HL-60 (cell line): ENCODE measurements at regions not wholly inside any gene's neighbourhood (a gene's known extent, or its start where the extent isn't known, plus 50 kb on each side); places are given as distances from the start of the nearest gene placed in this dataset.

Experiments
- CTCF ChIP-seq: IDR thresholded peaks from one replicate; pipeline ENCODE4 v1.5.1; 2011; ENCODE audit warnings: low read length, control low read depth, inconsistent platforms; ENCODE audit not compliant: insufficient read depth
- GABPA ChIP-seq: IDR thresholded peaks from 2 replicates; pipeline ENCODE4 v1.6.1; 2012; ENCODE audit warnings: low read depth

- TF ChIP-seq CTCF (no peak), GABPA (no peak)
These were observed 491.9 kb downstream of the NR4A2 start for GRCh38 chr2:155840661-155841060.
